ENCODE measurements at regions not wholly inside any gene's neighbourhood (a gene's known extent, or its start where the extent isn't known, plus 50 kb on each side); places are given as distances from the start of the nearest gene placed in this dataset.

- no TSS peak for BruUV-seq (replicated peaks)
- 2% methylated on average over 7 of the region's 7 CpGs for WGBS (ENCODE audit: insufficient coverage, low coverage, missing lambda C conversion rate)
- intact Hi-C loops (cut with micrococcal nuclease), result no loop called here
Observed at GRCh38 chr10:4385231-4385870, 440.7 kb upstream of the AKR1E2 start.

More at GRCh38 chr10:4385231-4385870, 440.7 kb upstream of the AKR1E2 start:
- no peak overlapping the region for H3K4me2 ChIP-seq (ENCODE audit: insufficient read depth, low read length)
- H3K4me3 ChIP-seq, result no peak overlapping the region
- H3K9ac ChIP-seq (ENCODE audit: insufficient read depth in 1 of 2, low read depth in 2 of 2, low read length in 2 of 2), result no peak overlapping the region
- FAIRE-seq (no peak), ATAC-seq (no peak), DNase-seq (ENCODE audit: extremely low read depth in 1 of 4, low spot score in 3 of 4) (no peak)
- H3K36me3 ChIP-seq (ENCODE audit: control insufficient read depth, insufficient read depth, low read length), result no peaks in the 10 kb centered on the region
- H3K9me1 ChIP-seq (ENCODE audit: control insufficient read depth, insufficient read depth, low read length), result no peaks in the 10 kb centered on the region
- TF ChIP-seq ETV6 (IDR thresholded peaks at IDR 0.05; ENCODE audit: borderline replicate concordance in 1 of 2, low read depth in 2 of 2, low read length in 1 of 2) (no peak), ETV6 (CRISPR knock-in tag; IDR thresholded peaks at IDR 0.05; ENCODE audit: borderline replicate concordance) (no peak), USF2 (CRISPR knock-in tag; IDR thresholded peaks at IDR 0.05) (no peak), ZBTB11 (CRISPR knock-in tag; IDR thresholded peaks at IDR 0.05) (no peak), FOXM1 (IDR thresholded peaks at IDR 0.05; ENCODE audit: low read depth) (no peak), FOXM1 (CRISPR knock-in tag; IDR thresholded peaks at IDR 0.05; ENCODE audit: low read depth) (no peak), ZNF444 (CRISPR knock-in tag; IDR thresholded peaks at IDR 0.05) (no peak), MEF2A (IDR thresholded peaks at IDR 0.05; ENCODE audit: control insufficient read depth, low read depth, low read length) (no peak), RFX1 (IDR thresholded peaks at IDR 0.05) (peak; percentile 52)
- H3K9me3 ChIP-seq (replicated peaks; ENCODE audit: control insufficient read depth, insufficient read depth, low read depth, low read length), result no peaks in the 10 kb centered on the region
- CTCF ChIA-PET (ENCODE audit: low intra/inter-chr PET ratio), result no interaction called here
- no peaks in the 10 kb centered on the region for H3K27me3 ChIP-seq (ENCODE audit: control insufficient read depth in 2 of 2, insufficient read depth in 2 of 2, low read length in 2 of 2)
- no peaks in the 10 kb centered on the region for H3K79me2 ChIP-seq (ENCODE audit: control insufficient read depth, insufficient read depth, low read length)
- no peaks in the 10 kb centered on the region for H4K20me1 ChIP-seq (replicated peaks; ENCODE audit: control insufficient read depth, insufficient read depth, low read length)
- no peaks in the 10 kb centered on the region for H3K4me1 ChIP-seq (replicated peaks in 1 of 2; ENCODE audit: control insufficient read depth in 2 of 2, insufficient read depth in 2 of 2, low read length in 2 of 2)
- no peak overlapping the region for H3K27ac ChIP-seq (ENCODE audit: extremely low read depth, low read depth, low read length)
- in situ Hi-C loops (cut with MboI), result no loop called here
- no peak overlapping the region for H2AFZ ChIP-seq (ENCODE audit: low read depth, low read length)
- POLR2A ChIA-PET, result interaction anchor here (0.7 to 1.5 kb wide), 2 partner anchors 14 to 753 kb away, joined by 3 to 4 read pairs; no protein-coding TSS in a partner anchor

Measured in K562 (cell line).